Fibroblast of lung (primary cell): ENCODE measurements at regions not wholly inside any gene's neighbourhood (a gene's known extent, or its start where the extent isn't known, plus 50 kb on each side); places are given as distances from the start of the nearest gene placed in this dataset.
"Not testable (repeated sequence)": the region's sequence is repeated elsewhere in the genome, so short reads cannot be mapped to it uniquely, and the experiment has no call there.

Source experiments
- DNase-seq, 2 donors: peaks; one replicate each; pipeline versions ENCODE4 v3.0.0 to v3.0.0-alpha.2; 2010; ENCODE audit warnings: low read depth in 2 of 2
- H2AFZ ChIP-seq: 2 replicates; pipeline ENCODE4 v1.5.1; 2012; ENCODE audit warnings: low read length, control low read depth, inconsistent platforms
- H3K27ac ChIP-seq: 2 replicates; pipeline ENCODE4 v1.5.1; 2011; ENCODE audit warnings: low read length, control low read depth; ENCODE audit not compliant: insufficient read depth
- H3K27me3 ChIP-seq: 2 replicates; pipeline ENCODE4 v1.5.1; 2011; ENCODE audit warnings: mild to moderate bottlenecking, low read length; ENCODE audit not compliant: control insufficient read depth, insufficient read depth
- H3K36me3 ChIP-seq: 2 replicates; pipeline ENCODE4 v1.5.1; 2011; ENCODE audit warnings: low read length; ENCODE audit not compliant: control insufficient read depth, insufficient read depth
- H3K4me1 ChIP-seq: 2 replicates; pipeline ENCODE4 v1.5.1; 2011; ENCODE audit warnings: low read length; ENCODE audit not compliant: control insufficient read depth, insufficient read depth; ENCODE audit errors: extremely low read depth
- H3K4me2 ChIP-seq: 2 replicates; pipeline ENCODE4 v1.5.1; 2011; ENCODE audit warnings: low read length, control low read depth; ENCODE audit not compliant: insufficient read depth; ENCODE audit errors: extremely low read depth
- H3K4me3 ChIP-seq, 4 experiments: fragments of 200-600 bp in 1 of 4; sonication (generic) in 1 of 4; replicated peaks in 1 of 4; 2 replicates each; pipeline ENCODE4 v1.5.1; 2011 to 2016; ENCODE audit warnings: low read length in 4 of 4, low read depth in 3 of 4, mild to moderate bottlenecking in 3 of 4, control low read depth in 2 of 4, inconsistent platforms in 1 of 4, mixed read lengths in 1 of 4; ENCODE audit not compliant: insufficient read depth in 1 of 4; ENCODE audit errors: control extremely low read depth in 1 of 4
- H3K79me2 ChIP-seq: 2 replicates; pipeline ENCODE4 v1.5.1; 2012; ENCODE audit warnings: mild to moderate bottlenecking, low read length, inconsistent platforms; ENCODE audit not compliant: control insufficient read depth, insufficient read depth
- H3K9ac ChIP-seq: 2 replicates; pipeline ENCODE4 v1.5.1; 2011; ENCODE audit warnings: mild to moderate bottlenecking, low read length, control low read depth; ENCODE audit not compliant: insufficient read depth
- H3K9me3 ChIP-seq: 2 replicates; pipeline ENCODE4 v1.5.1; 2012; ENCODE audit warnings: low read depth, low read length; ENCODE audit not compliant: control insufficient read depth, insufficient read depth
- H4K20me1 ChIP-seq: 2 replicates; pipeline ENCODE4 v1.5.1; 2011; ENCODE audit warnings: low read length; ENCODE audit not compliant: control insufficient read depth, insufficient read depth; ENCODE audit errors: extremely low read depth
- EZH2 ChIP-seq: IDR thresholded peaks from 2 replicates; pipeline ENCODE4 v1.5.1; 2012; ENCODE audit warnings: low read length, control low read depth, mild to moderate bottlenecking; ENCODE audit errors: missing control alignments
- TF ChIP-seq, protein P1 (sequence below), 2 donors: IDR thresholded peaks in 1 of 2; conservative IDR thresholded peaks in 1 of 2; 1 replicate in 1 of 2; 2 replicates in 1 of 2; pipeline ENCODE4 v1.5.1; 2011 to 2012; ENCODE audit warnings: low read length in 2 of 2, control low read depth in 1 of 2, inconsistent platforms in 1 of 2, low read depth in 1 of 2, mild to moderate bottlenecking in 1 of 2

DNA sequence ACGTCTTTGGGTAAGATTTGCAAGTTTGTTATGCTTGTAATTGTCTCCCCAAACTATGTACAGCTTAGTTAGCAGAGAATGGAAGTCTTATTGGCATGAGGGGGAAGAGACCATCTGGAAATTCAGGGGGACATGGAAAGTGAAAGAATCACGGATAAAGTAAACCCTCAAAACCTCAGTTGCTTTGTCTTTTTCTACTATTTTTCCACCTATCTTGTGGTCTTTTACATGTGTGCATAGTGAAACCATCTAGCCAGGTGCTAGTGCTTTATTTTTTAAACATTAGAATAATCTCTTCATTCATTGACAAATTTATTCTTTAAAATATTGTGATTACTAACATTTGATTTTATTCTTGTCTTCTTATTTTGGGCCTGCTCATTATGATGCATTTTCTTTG lies 441.1 kb upstream of the RORB start:
- DNase-seq = no peak
- Histone ChIP-seq H3K27ac (no peak overlapping the region), H2AFZ (no peak overlapping the region), H3K79me2 (no peaks in the 10 kb centered on the region), H3K9ac (no peak overlapping the region), H3K4me3 (no peak overlapping the region), H3K27me3 (no peaks in the 10 kb centered on the region), H4K20me1 (no peaks in the 10 kb centered on the region), H3K9me3 (no peaks in the 10 kb centered on the region), H3K4me2 (no peak overlapping the region), H3K36me3 (no peaks in the 10 kb centered on the region), H3K4me1 (no peaks in the 10 kb centered on the region)
- TF ChIP-seq EZH2 = no peak
- TF ChIP-seq, protein P1, sequence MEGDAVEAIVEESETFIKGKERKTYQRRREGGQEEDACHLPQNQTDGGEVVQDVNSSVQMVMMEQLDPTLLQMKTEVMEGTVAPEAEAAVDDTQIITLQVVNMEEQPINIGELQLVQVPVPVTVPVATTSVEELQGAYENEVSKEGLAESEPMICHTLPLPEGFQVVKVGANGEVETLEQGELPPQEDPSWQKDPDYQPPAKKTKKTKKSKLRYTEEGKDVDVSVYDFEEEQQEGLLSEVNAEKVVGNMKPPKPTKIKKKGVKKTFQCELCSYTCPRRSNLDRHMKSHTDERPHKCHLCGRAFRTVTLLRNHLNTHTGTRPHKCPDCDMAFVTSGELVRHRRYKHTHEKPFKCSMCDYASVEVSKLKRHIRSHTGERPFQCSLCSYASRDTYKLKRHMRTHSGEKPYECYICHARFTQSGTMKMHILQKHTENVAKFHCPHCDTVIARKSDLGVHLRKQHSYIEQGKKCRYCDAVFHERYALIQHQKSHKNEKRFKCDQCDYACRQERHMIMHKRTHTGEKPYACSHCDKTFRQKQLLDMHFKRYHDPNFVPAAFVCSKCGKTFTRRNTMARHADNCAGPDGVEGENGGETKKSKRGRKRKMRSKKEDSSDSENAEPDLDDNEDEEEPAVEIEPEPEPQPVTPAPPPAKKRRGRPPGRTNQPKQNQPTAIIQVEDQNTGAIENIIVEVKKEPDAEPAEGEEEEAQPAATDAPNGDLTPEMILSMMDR (conservative IDR thresholded peaks at IDR 0.05 in 1 of 2, IDR thresholded peaks at IDR 0.05 in 1 of 2; ENCODE audit: low read depth in 1 of 2, low read length in 2 of 2) = no peak

DNA sequence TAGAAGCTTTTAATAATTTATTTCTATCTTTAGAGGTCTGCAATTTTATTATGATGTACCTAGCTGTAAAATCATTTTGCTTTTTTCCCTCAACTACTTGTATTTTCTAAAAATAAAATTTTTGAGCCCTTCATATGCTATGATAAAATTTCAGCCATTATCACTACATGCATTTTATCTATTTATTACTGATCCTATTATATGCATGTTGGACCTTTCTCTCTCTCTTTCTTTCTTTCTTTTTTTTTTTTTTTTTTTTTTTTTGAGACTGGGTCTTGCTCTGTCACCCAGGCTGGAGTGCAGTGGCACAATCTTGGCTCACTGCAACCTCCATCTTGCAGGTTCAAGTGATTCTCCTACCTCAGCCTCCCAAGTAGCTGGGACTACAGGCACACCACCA lies 440.1 kb upstream of the RORB start:
- H3K27me3 ChIP-seq, H3K9ac ChIP-seq, H3K27ac ChIP-seq, H4K20me1 ChIP-seq, H3K4me2 ChIP-seq, H3K4me3 ChIP-seq, H3K36me3 ChIP-seq, DNase-seq, H3K9me3 ChIP-seq, H3K4me1 ChIP-seq, H2AFZ ChIP-seq, H3K79me2 ChIP-seq: not testable (repeated sequence)

DNA sequence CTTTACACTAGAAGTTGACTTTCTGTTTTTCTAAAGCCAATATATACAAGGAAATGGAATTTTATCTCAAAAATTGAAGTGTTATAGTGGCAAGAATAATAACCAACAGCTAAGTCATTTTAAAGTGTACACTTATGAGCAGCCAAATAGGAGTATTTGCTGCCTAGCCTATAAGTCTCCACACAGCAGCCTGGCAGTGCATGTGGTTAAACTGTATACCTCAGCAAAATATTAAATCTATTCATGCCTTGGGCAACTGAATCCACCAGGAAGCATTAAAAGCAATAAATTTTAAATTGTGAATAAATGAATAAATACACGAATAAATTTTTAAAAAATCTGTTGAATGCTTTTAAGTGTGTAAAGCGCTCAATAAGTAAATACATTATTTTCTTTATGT lies 432.4 kb upstream of the RORB start:
- Histone ChIP-seq H4K20me1 (no peaks in the 10 kb centered on the region), H3K4me2 (no peak overlapping the region), H3K27ac (no peak overlapping the region), H3K9me3 (no peaks in the 10 kb centered on the region), H3K4me3 (no peak overlapping the region), H3K9ac (no peak overlapping the region), H3K4me1 (no peaks in the 10 kb centered on the region), H2AFZ (no peak overlapping the region), H3K79me2 (no peaks in the 10 kb centered on the region), H3K27me3 (no peaks in the 10 kb centered on the region), H3K36me3 (no peaks in the 10 kb centered on the region)
- no peak for DNase-seq
- no peak for TF ChIP-seq EZH2
- TF ChIP-seq, protein P1 (conservative IDR thresholded peaks at IDR 0.05 in 1 of 2, IDR thresholded peaks at IDR 0.05 in 1 of 2; ENCODE audit: low read depth in 1 of 2, low read length in 2 of 2) = no peak

DNA sequence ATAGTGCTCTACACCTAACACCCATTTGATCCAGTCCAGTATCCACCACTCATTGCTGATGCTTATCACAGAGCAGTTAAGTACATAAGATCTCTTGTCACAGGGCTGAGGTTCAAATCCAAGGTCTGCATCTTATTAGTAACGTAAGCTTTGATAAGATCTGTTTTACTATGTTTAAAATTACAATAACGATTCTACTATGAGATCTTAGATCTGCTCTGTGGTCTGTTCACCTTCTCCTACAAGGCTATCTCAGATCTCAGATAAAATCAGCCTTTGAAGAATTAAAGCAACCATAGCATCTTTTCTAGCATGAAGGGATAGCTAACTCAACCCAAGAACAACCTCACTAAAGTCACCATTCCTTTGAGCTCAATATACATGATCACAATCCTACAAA lies 431.0 kb upstream of the RORB start:
- Histone ChIP-seq H3K4me2 (no peak overlapping the region), H3K36me3 (no peaks in the 10 kb centered on the region), H2AFZ (no peak overlapping the region), H3K4me3 (no peak overlapping the region), H3K4me1 (no peaks in the 10 kb centered on the region), H3K79me2 (no peaks in the 10 kb centered on the region), H3K27me3 (no peaks in the 10 kb centered on the region), H3K9me3 (no peaks in the 10 kb centered on the region), H3K27ac (no peak overlapping the region), H3K9ac (no peak overlapping the region), H4K20me1 (no peaks in the 10 kb centered on the region)
- DNase-seq = no peak
- TF ChIP-seq, protein P1 (conservative IDR thresholded peaks at IDR 0.05 in 1 of 2, IDR thresholded peaks at IDR 0.05 in 1 of 2; ENCODE audit: low read depth in 1 of 2, low read length in 2 of 2) = no peak
- TF ChIP-seq EZH2 = no peak
